Iris pigment epithelial cell (primary cell): ENCODE measurements at regions not wholly inside any gene's neighbourhood (a gene's known extent, or its start where the extent isn't known, plus 50 kb on each side); places are given as distances from the start of the nearest gene placed in this dataset.
"Not testable (repeated sequence)": the region's sequence is repeated elsewhere in the genome, so short reads cannot be mapped to it uniquely, and the experiment has no call there.

Experiments used
- DNase-seq: peaks from one replicate; pipeline ENCODE4 v3.0.0-alpha.2; 2011; ENCODE audit warnings: low read depth

- DNase-seq: no peak
These were observed 438.8 kb downstream of the EFNB2 start for GRCh38 chr13:106096661-106097092.

- no peak for DNase-seq
These were observed 439.5 kb downstream of the EFNB2 start for GRCh38 chr13:106095919-106096318.

GRCh38 chr13:106095406-106095805 is 440.1 kb downstream of the EFNB2 start:
- DNase-seq: no peak

GRCh38 chr13:106090001-106090400 is 445.5 kb downstream of the EFNB2 start:
- DNase-seq: no peak

GRCh38 chr13:106089261-106089980 is 446.0 kb downstream of the EFNB2 start:
- DNase-seq: no peak

- DNase-seq: peak; percentile 42
These were observed 447.4 kb downstream of the EFNB2 start for GRCh38 chr13:106088085-106088484.

- DNase-seq: no peak
These were observed 448.3 kb downstream of the EFNB2 start for GRCh38 chr13:106087201-106087600.

- peak; percentile 67 for DNase-seq
These were observed 451.7 kb downstream of the EFNB2 start for GRCh38 chr13:106083620-106084350.

GRCh38 chr13:106081221-106081620 is 454.2 kb downstream of the EFNB2 start:
- not testable (repeated sequence) for DNase-seq

- peak; percentile 59 for DNase-seq
These were observed 457.3 kb downstream of the EFNB2 start for GRCh38 chr13:106078191-106078590.

GRCh38 chr13:106077017-106077416 is 458.4 kb downstream of the EFNB2 start:
- DNase-seq: no peak

GRCh38 chr13:106072014-106072413 is 463.4 kb downstream of the EFNB2 start:
- no peak for DNase-seq

GRCh38 chr13:106063591-106064313 is 471.7 kb downstream of the EFNB2 start:
- peak; percentile 88 for DNase-seq

GRCh38 chr13:106061781-106062180 is 473.7 kb downstream of the EFNB2 start:
- DNase-seq: no peak

- no peak for DNase-seq
These were observed 478.6 kb downstream of the EFNB2 start for GRCh38 chr13:106056851-106057250.

GRCh38 chr13:106052200-106052767 is 483.2 kb downstream of the EFNB2 start:
- DNase-seq: no peak

- no peak for DNase-seq
These were observed 486.3 kb downstream of the EFNB2 start for GRCh38 chr13:106049171-106049570.

- DNase-seq: no peak
These were observed 487.1 kb downstream of the EFNB2 start for GRCh38 chr13:106048386-106048785.

GRCh38 chr13:106047859-106048258 is 487.6 kb downstream of the EFNB2 start:
- DNase-seq: peak; percentile 12

- no peak for DNase-seq
These were observed 492.4 kb downstream of the EFNB2 start for GRCh38 chr13:106042996-106043581.

- DNase-seq: no peak
These were observed 494.0 kb downstream of the EFNB2 start for GRCh38 chr13:106041445-106041844.

- DNase-seq: peak; percentile 92
These were observed 496.7 kb downstream of the EFNB2 start for GRCh38 chr13:106038752-106039151.
